GM12878 (cell line): ENCODE measurements at regions not wholly inside any gene's neighbourhood (a gene's known extent, or its start where the extent isn't known, plus 50 kb on each side); places are given as distances from the start of the nearest gene placed in this dataset.

ENCODE experiments used
- ATAC-seq: fragments of 200-7000 bp; cut with Tn5 transposase; 3 replicates; pipeline ENCODE4 v1.9.1; 2020; ENCODE audit warnings: mild to moderate bottlenecking, moderate library complexity
- BruUV-seq: library from RNA; stranded (reverse); fragments of 400-500 nt; replicated peaks from 2 replicates; lab custom pipeline; 2021; lab: Mats Ljungman, UMichigan
- CTCF ChIA-PET: fragments of 300-600 bp; sonication (Branson Sonifier 250); formaldehyde crosslinking; extraction: SDS; loops from one replicate; lab custom pipeline; 2021; ENCODE audit warnings: inconsistent platforms; lab: Yijun Ruan, JAX
- POLR2A ChIA-PET: fragments of 350-600 bp; formaldehyde crosslinking; extraction: SDS; loops from one replicate; lab custom pipeline; 2021; ENCODE audit warnings: inconsistent platforms; lab: Charles Lee
- RAD21 ChIA-PET: fragments of 300-600 bp; sonication (Branson Sonifier 250); formaldehyde crosslinking; loops from one replicate; lab custom pipeline; 2023; ENCODE audit warnings: antibody characterized with exemption; ENCODE audit not compliant: unreplicated experiment; lab: Charles Lee
- SMC1A ChIA-PET: fragments of 300-600 bp; sonication (Branson Sonifier 250); formaldehyde crosslinking; loops from one replicate; lab custom pipeline; 2023; ENCODE audit not compliant: unreplicated experiment, uncharacterized antibody; lab: Charles Lee
- DNase-seq: peaks from one replicate; pipeline ENCODE4 v3.0.0-alpha.2; 2011; ENCODE audit warnings: low read depth, low spot score
- FAIRE-seq: peaks from 3 replicates; lab custom pipeline; 2011; peaks lifted over from hg19 to GRCh38; lab: Jason Lieb, UNC
- H2AFZ ChIP-seq: 2 replicates; pipeline ENCODE4 v1.6.0; 2011; ENCODE audit warnings: low read depth, low read length, control low read depth; ENCODE audit not compliant: control insufficient read depth
- H3K27ac ChIP-seq: 2 replicates; pipeline ENCODE4 v1.5.1; 2011; ENCODE audit warnings: control low read depth; ENCODE audit not compliant: control insufficient read depth, insufficient read depth
- H3K27me3 ChIP-seq, 2 experiments: replicated peaks in 1 of 2; 2 replicates each; pipeline versions ENCODE4 v1.6.0 to v1.6.1; 2011; ENCODE audit warnings: low read length in 1 of 2; ENCODE audit not compliant: control insufficient read depth in 2 of 2, insufficient read depth in 2 of 2
- H3K36me3 ChIP-seq, 2 experiments: 2 replicates each; pipeline ENCODE4 v1.5.1; 2011; ENCODE audit warnings: low read length in 1 of 2; ENCODE audit not compliant: control insufficient read depth in 2 of 2, insufficient read depth in 2 of 2
- H3K4me1 ChIP-seq: 2 replicates; pipeline ENCODE4 v1.6.1; 2011; ENCODE audit warnings: mild to moderate bottlenecking, low read length, moderate library complexity, mixed read lengths; ENCODE audit not compliant: control insufficient read depth, insufficient read depth
- H3K4me2 ChIP-seq: 2 replicates; pipeline ENCODE4 v1.6.0; 2011; ENCODE audit warnings: control low read depth; ENCODE audit not compliant: control insufficient read depth, insufficient read depth
- H3K4me3 ChIP-seq: fragments of 200-600 bp; sonication (generic); 2 replicates; pipeline ENCODE4 v1.5.1; 2016
- H3K79me2 ChIP-seq: 2 replicates; pipeline ENCODE4 v1.6.0; 2011; ENCODE audit warnings: low read length; ENCODE audit not compliant: control insufficient read depth, insufficient read depth
- H3K9ac ChIP-seq: 2 replicates; pipeline ENCODE4 v1.8.0; 2011; ENCODE audit warnings: low read length, control low read depth, mixed read lengths; ENCODE audit not compliant: control insufficient read depth, insufficient read depth
- H3K9me3 ChIP-seq: replicated peaks from 3 replicates; pipeline ENCODE4 v1.5.1; 2011; ENCODE audit warnings: mild to moderate bottlenecking, low read length; ENCODE audit not compliant: control insufficient read depth, insufficient read depth
- H4K20me1 ChIP-seq: 2 replicates; pipeline ENCODE4 v1.6.0; 2011; ENCODE audit not compliant: control insufficient read depth, insufficient read depth
- EP300 ChIP-seq, 2 experiments: fragments of 150-350 bp in 1 of 2; IDR thresholded peaks; 2 replicates each; pipeline ENCODE4 v1.6.1; 2011 to 2012; ENCODE audit warnings: low read depth in 2 of 2, low read length in 2 of 2, borderline replicate concordance in 1 of 2, improper control_type of control experiment in 1 of 2, inconsistent platforms in 1 of 2; ENCODE audit not compliant: control insufficient read depth in 1 of 2
- EZH2 ChIP-seq: IDR thresholded peaks from 2 replicates; pipeline ENCODE4 v1.6.1; 2012; ENCODE audit warnings: low read depth, mild to moderate bottlenecking, control low read depth, inconsistent platforms, low read length, borderline replicate concordance; ENCODE audit not compliant: control insufficient read depth
- MEF2A ChIP-seq: IDR thresholded peaks from 2 replicates; pipeline ENCODE4 v1.6.1; 2011; ENCODE audit warnings: low read depth, mild to moderate bottlenecking, low read length, moderate library complexity; ENCODE audit not compliant: insufficient read depth
- MLLT1 ChIP-seq: fragments of 450-650 bp; IDR thresholded peaks from 2 replicates; pipeline ENCODE4 v1.6.1; 2016; ENCODE audit warnings: mild to moderate bottlenecking
- MTA3 ChIP-seq: IDR thresholded peaks from 2 replicates; pipeline ENCODE4 v1.6.1; 2012; ENCODE audit warnings: low read length, inconsistent platforms, borderline replicate concordance
- NFXL1 ChIP-seq: fragments of 450-650 bp; IDR thresholded peaks from 2 replicates; pipeline ENCODE4 v1.6.1; 2017; ENCODE audit warnings: antibody characterized with exemption, mild to moderate bottlenecking, borderline replicate concordance
- NR2F1 ChIP-seq: fragments of 450-650 bp; conservative IDR thresholded peaks from 2 replicates; pipeline ENCODE4 v1.6.1; 2017; ENCODE audit warnings: mild to moderate bottlenecking
- RAD21 ChIP-seq: IDR thresholded peaks from 2 replicates; pipeline ENCODE4 v1.6.1; 2011; ENCODE audit warnings: mild to moderate bottlenecking, low read depth, low read length, moderate library complexity; ENCODE audit not compliant: insufficient read depth
- RUNX3 ChIP-seq: IDR thresholded peaks from 2 replicates; pipeline ENCODE4 v1.6.1; 2012; ENCODE audit warnings: low read length, inconsistent platforms
- TCF3 ChIP-seq: IDR thresholded peaks from 2 replicates; pipeline ENCODE4 v1.6.1; 2012; ENCODE audit warnings: low read depth, mild to moderate bottlenecking, low read length, borderline replicate concordance; ENCODE audit not compliant: insufficient read depth
- ZNF622 ChIP-seq: fragments of 450-650 bp; IDR thresholded peaks from 2 replicates; pipeline ENCODE4 v1.6.1; 2017; ENCODE audit warnings: mild to moderate bottlenecking, inconsistent platforms
- ZSCAN29 ChIP-seq: fragments of 450-650 bp; IDR thresholded peaks from 2 replicates; pipeline ENCODE4 v1.6.1; 2017; ENCODE audit warnings: mild to moderate bottlenecking, moderate library complexity
- ZZZ3 ChIP-seq: IDR thresholded peaks from 2 replicates; pipeline ENCODE4 v1.6.1; 2011; ENCODE audit warnings: low read depth; ENCODE audit not compliant: control insufficient read depth, insufficient read length
- WGBS: methylation state at CpG from one replicate; pipeline ENCODE4 v1.1.6; 2016; ENCODE audit warnings: low lambda C conversion rate; ENCODE audit not compliant: insufficient replicate concordance, insufficient coverage; ENCODE audit errors: missing lambda C conversion rate; 5-methylcytosine and 5-hydroxymethylcytosine counted together
- in situ Hi-C: fragments of 300-500 bp; cut with MboI; formaldehyde crosslinking; loops from 9 replicates; pipeline ENCODE4 v1.14.3; 2018; ENCODE audit warnings: mixed read lengths
- intact Hi-C: fragments of 100-400 bp; cut with micrococcal nuclease; formaldehyde crosslinking; loops from one replicate; pipeline ENCODE4 v1.14.2; 2022; ENCODE audit not compliant: unreplicated experiment
- TF ChIP-seq, protein P1 (sequence below): IDR thresholded peaks from 2 replicates; pipeline ENCODE4 v1.6.1; 2011; ENCODE audit warnings: mild to moderate bottlenecking, low read depth, low read length, moderate library complexity; ENCODE audit not compliant: insufficient replicate concordance

DNA sequence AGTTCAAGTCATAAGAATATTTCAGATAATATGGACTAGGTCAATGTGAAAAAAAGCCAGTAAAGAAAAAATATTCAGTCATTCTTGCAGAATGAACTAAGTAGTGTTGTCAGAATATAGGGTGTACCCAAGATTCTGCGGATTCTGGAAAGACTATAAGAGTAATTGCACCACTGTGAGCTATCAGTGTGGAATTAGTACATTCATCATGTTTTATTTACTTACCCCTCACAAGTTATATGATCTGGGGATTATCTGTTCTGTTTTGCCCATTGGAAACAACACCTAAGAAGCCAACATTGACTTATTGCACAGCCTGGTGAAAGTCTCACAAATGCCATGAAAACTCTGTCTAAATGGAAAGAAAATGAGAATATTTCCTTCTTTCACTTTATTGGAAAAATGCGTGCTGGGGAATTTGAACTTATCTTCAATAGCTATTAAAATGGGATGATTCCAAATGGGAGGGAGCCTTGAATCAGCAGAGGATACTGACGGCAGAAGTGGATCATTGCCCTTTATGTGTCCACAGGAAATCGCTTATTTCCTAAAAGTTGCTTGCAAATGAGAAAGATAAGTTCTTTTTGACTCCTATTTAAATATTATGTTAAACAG lies 563.3 kb upstream of the POM121L12 start:
- Histone ChIP-seq H2AFZ (no peak overlapping the region), H3K9ac (no peak overlapping the region), H3K9me3 (no peaks in the 10 kb centered on the region), H4K20me1 (no peaks in the 10 kb centered on the region)
- no peak for ATAC-seq
- intact Hi-C loops: no loop called here
- TF ChIP-seq RAD21 (no peak), ZZZ3 (no peak), MTA3 (no peak), TCF3 (no peak), NFXL1 (no peak), MLLT1 (no peak), RUNX3 (no peak), MEF2A (no peak), ZSCAN29 (no peak), ZNF622 (no peak), NR2F1 (no peak), EP300 (IDR thresholded peaks at IDR 0.05; ENCODE audit: borderline replicate concordance in 1 of 2, control insufficient read depth in 1 of 2, low read depth in 2 of 2, low read length in 2 of 2) (no peak), EZH2 (no peak)
- TF ChIP-seq, protein P1, sequence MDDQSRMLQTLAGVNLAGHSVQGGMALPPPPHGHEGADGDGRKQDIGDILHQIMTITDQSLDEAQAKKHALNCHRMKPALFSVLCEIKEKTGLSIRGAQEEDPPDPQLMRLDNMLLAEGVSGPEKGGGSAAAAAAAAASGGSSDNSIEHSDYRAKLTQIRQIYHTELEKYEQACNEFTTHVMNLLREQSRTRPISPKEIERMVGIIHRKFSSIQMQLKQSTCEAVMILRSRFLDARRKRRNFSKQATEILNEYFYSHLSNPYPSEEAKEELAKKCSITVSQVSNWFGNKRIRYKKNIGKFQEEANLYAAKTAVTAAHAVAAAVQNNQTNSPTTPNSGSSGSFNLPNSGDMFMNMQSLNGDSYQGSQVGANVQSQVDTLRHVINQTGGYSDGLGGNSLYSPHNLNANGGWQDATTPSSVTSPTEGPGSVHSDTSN: no peak
- TF ChIP-seq, all 136 proteins: peak for 0
- H3K79me2 ChIP-seq: no peaks in the 10 kb centered on the region
- whole genome bisulfite sequencing: 16% methylated on average over 4 of the region's 4 CpGs
- FAIRE-seq (no peak), DNase-seq (no peak)
- no peaks in the 10 kb centered on the region for H3K4me1 ChIP-seq
- H3K27ac ChIP-seq: no peak overlapping the region
- RAD21 ChIA-PET: no interaction called here
- in situ Hi-C loops: no loop called here
- H3K4me2 ChIP-seq: no peak overlapping the region
- POLR2A ChIA-PET: no interaction called here
- no peaks in the 10 kb centered on the region for H3K27me3 ChIP-seq
- CTCF ChIA-PET: no interaction called here
- no peaks in the 10 kb centered on the region for H3K36me3 ChIP-seq
- H3K4me3 ChIP-seq: no peak overlapping the region
- SMC1A ChIA-PET: no interaction called here
- no TSS peak for BruUV-seq
